HCT116 (cell line): ENCODE measurements at regions not wholly inside any gene's neighbourhood (a gene's known extent, or its start where the extent isn't known, plus 50 kb on each side); places are given as distances from the start of the nearest gene placed in this dataset.

Experiments
- CTCF ChIP-seq, 3 experiments: fragments of 200-600 bp in 1 of 3; sonication (generic) in 1 of 3; IDR thresholded peaks in 2 of 3; conservative IDR thresholded peaks in 1 of 3; 2 replicates each; pipeline ENCODE4 v1.5.1; 2012 to 2017; ENCODE audit warnings: low read depth in 2 of 3, low read length in 2 of 3, antibody characterized with exemption in 1 of 3, borderline replicate concordance in 1 of 3, control low read depth in 1 of 3, mild to moderate bottlenecking in 1 of 3, mixed read lengths in 1 of 3, mixed run types in 1 of 3, moderate library complexity in 1 of 3; ENCODE audit not compliant: insufficient read depth in 1 of 3
- EGR1 ChIP-seq: IDR thresholded peaks from 2 replicates; pipeline ENCODE4 v1.6.1; 2012; ENCODE audit warnings: low read depth
- POLR2A ChIP-seq: IDR thresholded peaks from 2 replicates; pipeline ENCODE4 v1.7.0; 2011; ENCODE audit warnings: borderline replicate concordance; ENCODE audit not compliant: insufficient read depth, insufficient read length; ENCODE audit errors: extremely low read depth
- SP1 ChIP-seq: IDR thresholded peaks from 2 replicates; pipeline ENCODE4 v1.6.1; 2012; ENCODE audit warnings: low read depth

DNA sequence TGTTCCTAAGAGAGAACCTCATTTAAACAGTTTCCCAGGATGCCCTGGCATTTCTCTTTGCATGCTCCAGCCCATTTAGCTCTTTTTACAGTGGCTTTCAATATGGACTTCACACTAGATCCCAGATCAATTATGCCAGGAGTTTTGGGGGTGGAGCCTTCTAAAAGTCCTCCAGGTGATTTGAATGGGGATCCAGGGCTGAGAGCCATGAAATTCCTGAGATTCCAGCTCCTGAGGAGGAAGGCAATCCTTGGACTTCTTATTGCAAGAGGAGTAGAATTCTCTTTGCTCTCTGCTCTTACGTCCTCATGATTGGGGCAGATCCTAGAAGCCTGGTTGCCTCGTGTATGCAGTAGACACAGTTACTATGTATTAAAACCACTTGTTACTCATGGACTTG is 184.2 kb downstream of the DHX35 start:
- no peak for TF ChIP-seq EGR1
- TF ChIP-seq CTCF (IDR thresholded peaks at IDR 0.05 in 2 of 3, conservative IDR thresholded peaks at IDR 0.05 in 1 of 3; ENCODE audit: borderline replicate concordance in 1 of 3, insufficient read depth in 1 of 3, low read depth in 2 of 3, low read length in 2 of 3) = no peak
- no peak for TF ChIP-seq POLR2A
- TF ChIP-seq SP1 = no peak
